ENCODE measurements at regions not wholly inside any gene's neighbourhood (a gene's known extent, or its start where the extent isn't known, plus 50 kb on each side); places are given as distances from the start of the nearest gene placed in this dataset.

DNA sequence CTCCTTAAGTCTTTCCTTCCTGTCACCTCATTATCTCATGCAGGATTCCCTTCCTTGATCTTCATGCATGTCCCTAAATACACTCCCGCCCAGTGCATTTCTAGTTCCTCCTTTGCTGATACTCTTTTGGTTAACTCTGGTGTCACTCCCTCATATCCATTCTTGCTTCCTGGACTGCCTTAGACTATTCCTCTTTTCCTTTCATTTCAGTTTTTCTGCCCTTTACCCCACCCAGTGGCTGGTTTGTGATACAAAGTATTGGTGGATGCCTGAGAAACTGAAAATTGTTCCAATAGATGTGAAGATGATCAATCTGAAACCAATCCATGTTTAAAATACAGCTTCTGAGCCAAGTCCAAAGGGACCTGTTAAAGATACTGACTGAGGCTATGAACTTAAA, 553.8 kb upstream of the CAMK1G start:
- no peak for DNase-seq (ENCODE audit: low read depth)

DNA sequence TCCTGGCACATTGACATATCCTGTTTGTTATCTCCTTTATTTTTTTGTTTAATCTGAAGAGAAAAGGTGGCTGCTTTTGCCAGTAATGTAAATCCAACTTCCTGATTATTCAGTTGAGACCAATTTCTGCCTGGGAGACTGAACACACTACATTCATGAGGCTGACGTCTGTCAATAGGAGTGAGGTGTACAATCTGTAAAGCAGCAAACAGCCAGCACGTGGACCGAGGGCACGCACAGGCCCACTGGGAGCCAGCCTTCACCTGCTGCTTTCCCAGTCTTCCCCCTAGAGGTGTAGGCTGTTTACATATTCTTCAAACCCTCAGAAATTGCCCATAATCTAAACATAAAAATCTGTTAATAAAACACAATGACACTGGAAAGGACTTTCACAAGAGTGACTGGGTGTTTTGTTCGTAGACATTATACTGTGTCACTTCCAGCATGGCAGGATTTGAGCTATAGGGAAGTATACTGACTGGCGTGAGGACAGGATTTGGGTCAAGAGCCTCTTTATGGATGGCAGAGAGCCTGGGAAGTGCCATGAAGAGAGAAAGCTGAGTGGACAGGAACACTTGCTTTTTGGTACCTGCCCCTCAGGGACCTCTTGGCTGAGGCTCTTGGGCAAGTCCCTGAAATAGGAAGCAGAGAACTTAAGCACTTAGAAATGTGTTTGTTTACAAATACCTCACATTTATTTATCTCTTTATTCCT, 552.9 kb upstream of the CAMK1G start:
- no peak for DNase-seq (ENCODE audit: low read depth)

DNA sequence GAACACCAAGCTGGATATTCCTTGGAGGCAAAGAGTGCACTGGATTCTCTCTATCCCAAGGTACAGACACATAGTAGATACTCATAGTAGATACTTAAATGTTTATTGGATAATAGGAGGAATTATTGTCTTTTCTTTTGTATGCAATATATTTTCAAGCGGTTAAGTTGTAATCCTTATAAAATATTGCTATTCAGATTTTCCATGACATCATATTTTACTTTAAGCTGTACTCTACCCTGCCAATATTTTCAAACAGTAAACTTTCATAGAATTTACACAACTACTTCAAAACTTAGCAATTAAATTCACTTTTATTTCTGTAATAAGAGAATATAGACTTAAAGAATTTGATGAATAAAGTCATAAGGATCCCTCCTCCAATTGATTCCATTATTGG, 546.5 kb upstream of the CAMK1G start:
- DNase-seq (ENCODE audit: low read depth): no peak

DNA sequence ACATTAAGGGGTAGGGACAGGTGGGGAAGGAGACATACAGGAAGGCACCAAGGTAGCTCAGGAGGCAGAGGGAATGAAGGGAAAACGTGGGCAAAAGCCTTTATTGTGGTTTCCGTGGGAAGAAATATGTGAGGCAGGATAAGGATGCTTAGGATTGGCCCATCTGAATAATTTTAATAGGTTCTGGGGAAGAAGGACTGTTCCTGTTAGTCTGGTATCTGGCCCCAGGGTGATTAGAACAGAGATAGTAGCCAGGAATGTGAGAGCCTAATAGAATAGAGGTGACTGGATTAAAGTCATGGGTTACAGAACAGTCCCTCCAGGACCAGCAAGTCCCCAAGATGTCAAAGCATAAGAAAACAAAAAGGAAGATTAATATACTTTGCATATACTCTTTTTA, 545.2 kb upstream of the CAMK1G start:
- no peak for DNase-seq (ENCODE audit: low read depth)

DNA sequence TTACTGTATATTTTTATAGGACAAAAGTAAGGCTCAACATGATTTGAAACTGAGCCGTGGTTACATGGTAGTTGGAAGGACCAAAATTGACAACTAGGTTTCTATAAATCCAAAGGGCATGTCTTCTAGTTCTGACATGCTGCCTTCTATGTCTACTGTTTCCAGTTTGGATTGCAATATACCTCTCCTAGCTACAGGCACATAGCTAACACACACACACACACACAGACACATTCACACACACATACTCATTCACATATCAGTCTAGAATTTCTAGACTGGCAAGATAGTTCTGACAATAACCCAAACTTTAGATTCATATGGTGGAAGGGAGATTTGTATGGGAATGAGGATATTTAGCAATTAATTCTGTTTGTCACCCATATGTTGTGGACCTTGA, 544.8 kb upstream of the CAMK1G start:
- DNase-seq (ENCODE audit: low read depth): no peak

DNA sequence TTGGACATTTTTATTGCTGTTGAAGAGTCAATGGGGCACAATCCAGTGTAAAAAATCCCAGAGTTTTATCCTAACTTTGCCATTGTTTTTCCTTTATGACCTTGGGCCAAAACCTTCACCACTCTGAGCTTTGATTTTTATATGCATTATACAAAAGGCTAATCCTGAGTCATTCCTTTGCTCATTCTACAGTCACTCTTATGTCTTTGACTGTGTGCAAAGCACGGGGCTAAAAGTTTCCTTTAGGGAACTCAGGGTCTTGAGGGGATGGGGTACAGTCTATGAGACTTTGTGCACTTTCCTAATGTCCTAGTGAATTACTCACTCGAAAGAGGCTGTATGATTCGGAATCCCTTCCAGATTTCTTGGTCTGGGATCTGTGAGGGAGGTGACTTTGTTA, 543.2 kb upstream of the CAMK1G start:
- DNase-seq (ENCODE audit: low read depth): no peak

DNA sequence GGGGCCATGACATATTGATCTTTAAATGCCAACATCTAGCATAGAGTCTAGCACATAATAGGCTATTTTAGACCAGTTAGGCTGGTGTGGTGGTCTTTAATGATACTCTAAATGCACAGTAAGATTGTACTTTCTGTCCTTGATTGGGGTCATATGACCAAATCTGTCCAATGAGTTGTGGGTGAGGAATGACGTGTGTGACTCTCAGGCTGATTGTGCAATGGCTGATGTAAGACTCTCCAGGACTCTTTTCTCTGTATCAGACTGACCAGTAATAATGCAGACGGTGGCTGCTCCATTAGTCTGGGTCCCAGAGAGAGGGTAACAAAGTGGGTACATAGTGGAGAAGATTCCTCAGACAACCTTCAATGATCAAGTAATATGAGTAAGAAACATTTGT, 541.6 kb upstream of the CAMK1G start:
- no peak for DNase-seq (ENCODE audit: low read depth)

DNA sequence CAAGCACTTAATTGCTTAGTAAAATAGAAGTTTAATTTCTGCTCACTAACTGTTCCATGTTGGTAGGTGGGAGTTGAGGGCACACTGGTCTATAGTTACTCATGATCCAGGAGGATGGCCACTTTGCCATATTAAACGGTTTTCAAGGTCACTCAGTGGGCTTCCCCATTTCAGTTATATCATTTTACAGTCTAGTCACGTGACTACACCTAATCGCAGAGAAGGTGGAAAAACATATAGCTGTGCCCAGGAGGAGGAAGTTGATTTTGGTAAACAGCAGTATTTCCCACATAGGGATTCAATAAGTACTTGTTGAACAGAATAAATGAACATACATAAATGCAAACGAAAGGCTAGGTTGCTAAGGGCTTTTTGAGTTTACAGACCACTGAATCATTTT, 541.1 kb upstream of the CAMK1G start:
- no peak for DNase-seq (ENCODE audit: low read depth)

DNA sequence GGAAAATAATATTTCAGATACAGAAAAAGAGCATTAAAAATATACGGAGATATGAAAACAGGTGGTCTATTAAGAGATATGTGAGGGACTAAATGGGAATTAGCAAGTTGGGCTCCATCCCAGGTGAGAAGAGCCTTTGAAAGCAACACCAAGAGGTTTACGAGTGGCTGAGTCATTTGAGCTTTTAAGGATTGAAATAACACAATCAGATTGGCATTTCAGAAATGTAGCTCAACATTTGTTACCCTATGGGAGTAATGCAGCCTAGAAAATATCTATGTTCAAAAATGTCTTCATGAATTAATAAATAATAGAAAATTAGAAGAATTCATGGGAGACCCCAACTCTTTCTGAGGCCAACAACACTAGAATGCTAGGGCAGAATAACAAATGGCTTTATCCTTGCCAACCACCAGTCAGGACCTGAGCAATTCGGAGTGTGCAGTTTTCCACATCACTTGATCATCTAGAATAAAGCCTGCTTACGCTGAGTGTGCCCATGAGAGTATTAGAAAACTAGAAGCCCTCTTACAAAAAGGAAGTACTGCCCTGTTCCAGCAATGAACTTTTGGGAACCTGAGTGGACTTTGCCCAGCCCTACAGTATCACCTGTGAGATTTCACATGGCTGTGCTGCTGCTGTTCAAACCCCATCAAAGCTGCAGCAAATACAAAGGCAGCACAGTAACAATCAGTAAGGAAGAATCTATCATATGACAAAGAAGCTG, 538.0 kb upstream of the CAMK1G start:
- no peak for DNase-seq (ENCODE audit: low read depth)

DNA sequence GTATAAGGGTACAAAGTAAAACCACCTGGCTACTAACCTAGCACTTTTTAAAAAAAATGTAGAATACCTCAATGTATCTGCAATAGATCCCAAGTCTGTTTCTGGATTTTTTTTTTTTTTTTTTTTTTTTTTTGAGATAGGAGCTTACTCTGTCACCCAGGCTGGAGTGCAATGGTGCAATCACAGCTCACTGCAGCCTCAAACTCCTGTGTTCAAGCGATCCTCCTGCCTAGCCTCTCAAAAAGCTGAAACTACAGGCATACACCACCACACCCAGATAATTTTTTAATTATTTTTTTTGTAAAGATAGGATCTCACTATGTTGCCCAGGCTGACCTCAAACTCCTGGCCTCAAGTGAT, 537.5 kb upstream of the CAMK1G start:
- no peak for DNase-seq (ENCODE audit: low read depth)

DNA sequence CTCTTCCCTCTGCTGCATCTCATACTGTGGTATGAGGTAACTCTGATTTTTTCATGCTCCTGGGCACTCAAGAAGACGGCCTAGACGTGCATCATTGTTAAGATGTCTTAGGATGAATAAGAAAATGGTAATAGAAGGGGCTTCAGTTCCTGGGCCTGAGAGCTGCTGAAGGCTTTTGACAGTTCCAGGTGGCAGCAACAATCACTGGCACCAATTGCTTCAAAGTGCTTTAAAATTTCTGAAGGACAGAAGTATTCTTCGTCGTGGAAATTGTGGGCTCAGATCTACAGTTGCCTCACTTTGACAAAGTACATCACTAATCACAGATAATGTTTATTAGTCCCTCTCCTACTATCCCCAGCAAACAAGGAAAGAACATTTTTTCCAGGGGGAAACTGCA, 536.6 kb upstream of the CAMK1G start:
- DNase-seq (ENCODE audit: low read depth): no peak

DNA sequence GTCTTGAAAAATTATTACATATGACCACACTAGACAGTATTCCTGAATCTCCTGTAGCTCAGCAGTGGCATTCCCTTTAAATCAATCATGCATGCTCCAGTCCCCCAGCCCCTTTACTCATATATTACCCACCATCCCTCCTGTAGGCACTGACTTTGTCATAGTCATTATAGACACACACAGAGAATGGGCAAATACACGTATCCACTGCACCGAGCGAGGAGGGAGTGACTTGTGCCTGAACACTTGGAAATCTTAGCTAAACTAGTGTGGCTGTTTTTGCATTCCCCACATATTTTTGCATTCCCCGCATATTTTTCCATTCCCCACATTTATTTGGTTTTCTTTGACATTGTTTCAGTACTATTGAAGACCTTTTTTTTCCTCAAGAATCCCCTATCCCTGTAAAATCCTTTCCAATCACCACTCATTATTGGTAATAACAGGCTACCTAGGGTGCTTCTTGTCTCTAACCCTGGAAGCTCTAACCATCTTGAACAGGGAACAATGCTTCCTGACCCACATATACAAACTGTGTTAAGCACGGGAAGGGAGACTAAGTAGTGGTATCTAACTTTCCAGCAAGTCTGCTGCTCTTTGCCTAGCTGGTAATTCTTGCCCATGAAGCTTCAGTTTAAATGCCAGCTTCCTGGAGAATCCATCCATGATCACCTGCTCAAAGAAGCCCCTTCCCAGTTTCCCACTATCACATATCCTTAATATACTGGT, 534.4 kb upstream of the CAMK1G start:
- no peak for DNase-seq (ENCODE audit: low read depth)

DNA sequence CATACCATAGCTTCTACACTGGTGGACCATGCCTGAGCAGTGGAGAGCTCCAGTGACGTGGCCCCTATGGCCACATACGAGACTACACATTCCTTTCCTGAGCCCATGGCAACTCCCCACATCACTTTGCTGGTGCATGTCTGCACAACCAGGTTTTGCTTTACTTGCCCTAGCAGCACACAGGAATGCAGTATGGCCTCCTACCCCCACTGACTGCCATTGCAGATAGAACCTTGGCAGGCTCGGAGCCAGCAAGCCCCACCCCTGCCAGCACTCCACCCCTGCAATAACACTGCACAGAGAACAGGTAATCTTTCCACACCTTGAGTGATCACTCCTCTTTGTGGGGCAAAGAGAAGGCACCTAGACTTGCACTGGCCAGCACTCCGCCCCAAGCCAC, 531.9 kb upstream of the CAMK1G start:
- DNase-seq (ENCODE audit: low read depth): no peak

DNA sequence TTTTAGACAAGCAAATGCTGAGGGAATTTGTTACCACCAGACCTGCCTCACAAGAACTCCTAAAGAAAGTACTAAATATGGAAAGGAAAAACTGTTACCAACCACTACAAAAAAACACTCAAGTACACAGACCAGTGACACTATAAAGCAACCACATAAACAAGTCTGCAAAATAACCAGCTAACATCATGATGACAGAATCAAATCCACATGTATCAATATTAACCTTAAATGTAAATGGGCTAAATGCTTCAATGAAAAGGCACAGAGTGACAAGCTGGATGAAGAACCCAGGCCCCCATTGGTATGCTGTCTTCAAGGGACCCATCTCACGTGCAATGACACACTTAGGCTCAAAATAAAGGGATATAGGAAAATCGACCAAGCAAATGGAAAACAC, 529.9 kb upstream of the CAMK1G start:
- no peak for DNase-seq (ENCODE audit: low read depth)

DNA sequence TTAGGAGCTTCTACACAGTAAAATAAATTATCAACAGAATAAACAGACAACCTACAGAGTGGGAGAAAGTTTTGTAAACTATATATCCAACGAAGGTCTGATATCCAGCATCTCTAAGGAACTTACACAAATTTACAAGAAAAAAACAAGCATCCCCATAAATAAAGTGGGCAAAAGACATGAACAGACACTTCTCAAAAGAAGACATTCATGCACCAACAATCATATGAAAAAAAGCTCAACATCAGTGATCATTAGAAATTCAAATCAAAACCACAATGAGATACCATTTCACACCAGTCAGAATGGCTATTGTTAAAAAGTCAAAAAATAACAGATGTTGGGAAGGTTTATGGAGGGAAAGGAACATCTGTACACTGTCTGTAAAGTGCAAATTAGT, 526.4 kb upstream of the CAMK1G start:
- no peak for DNase-seq (ENCODE audit: low read depth)

DNA sequence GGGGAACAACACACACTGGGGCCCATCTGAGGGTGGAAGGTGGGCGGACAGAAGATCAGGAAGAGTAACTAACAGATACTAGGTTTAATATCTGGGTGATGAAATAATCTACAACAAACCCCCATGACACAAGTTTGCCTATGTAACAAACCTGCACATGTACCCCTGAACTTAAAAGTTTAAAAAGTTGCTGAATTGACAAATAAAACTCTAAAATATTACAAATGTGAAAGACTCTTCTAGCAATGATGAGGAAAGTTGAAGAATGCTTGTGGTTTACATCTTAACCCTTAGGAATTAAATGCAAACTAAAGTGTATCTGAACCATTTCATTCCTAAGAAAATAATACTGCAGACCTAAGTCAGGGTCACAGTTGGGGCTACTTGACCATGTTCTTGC, 525.6 kb upstream of the CAMK1G start:
- no peak for DNase-seq (ENCODE audit: low read depth)

DNA sequence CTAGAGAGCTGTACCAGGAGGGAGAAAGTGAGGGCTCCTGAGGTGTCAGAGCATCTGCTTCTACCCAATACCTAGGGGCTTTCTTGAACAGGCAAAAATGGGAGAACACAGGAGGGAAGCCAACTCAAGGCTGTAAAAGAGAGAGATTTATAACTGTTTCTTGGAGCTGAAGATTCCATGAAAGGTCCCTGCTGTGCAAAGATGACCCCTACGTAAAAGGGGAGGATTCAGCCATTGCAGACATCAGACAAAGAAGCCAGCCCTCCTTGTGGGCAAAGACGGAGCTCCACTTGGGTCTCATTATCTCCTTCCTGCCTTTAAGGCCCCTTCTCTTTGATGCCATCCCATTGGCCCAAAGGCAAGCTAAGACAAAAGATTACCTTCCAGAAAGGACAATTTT, 524.1 kb upstream of the CAMK1G start:
- no peak for DNase-seq (ENCODE audit: low read depth)

DNA sequence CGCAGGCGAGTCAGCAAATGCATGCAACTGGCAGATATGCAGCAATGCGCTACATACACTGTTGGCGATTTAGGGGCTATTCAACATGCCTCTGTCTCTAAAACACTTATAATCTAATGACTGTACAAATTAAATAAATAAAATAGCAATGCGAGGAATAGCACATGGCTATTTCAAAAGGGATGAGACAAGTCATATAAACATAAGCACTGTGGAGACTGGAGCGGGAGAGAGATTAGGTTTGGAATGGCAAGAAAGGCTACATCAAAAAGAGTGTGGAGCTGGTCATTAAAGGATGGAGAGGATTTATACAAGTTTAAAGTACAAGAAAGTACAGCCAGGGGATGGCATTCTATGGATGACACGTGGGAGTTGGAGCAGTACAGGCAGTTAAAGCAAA, 523.5 kb upstream of the CAMK1G start:
- DNase-seq (ENCODE audit: low read depth): no peak

DNA sequence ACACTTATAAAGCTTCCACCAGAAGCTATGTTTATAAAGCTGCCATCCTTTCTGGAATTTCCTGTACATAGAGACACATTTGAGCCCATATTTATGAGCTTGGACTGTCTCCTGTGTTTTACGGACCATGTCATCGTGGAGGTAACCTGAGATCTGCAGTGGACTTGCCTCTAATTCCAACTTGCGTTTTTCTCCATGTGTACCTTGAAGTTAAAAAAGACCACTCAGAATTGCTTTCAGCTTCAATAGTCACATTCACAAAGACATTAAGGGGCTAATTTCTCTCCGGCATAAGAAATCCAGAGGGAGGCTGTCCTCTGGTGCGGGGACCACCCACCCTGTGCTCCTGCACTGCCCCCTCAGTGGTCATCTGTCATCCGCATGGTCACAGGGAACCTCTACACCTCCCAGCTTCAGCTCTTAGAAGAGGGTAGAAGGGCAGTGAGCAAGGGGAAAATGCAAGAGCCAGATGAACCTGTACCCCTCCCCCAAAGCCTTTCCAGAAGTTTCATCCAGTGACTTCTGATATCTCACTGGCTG, 521.4 kb upstream of the CAMK1G start:
- no peak for DNase-seq (ENCODE audit: low read depth)

DNA sequence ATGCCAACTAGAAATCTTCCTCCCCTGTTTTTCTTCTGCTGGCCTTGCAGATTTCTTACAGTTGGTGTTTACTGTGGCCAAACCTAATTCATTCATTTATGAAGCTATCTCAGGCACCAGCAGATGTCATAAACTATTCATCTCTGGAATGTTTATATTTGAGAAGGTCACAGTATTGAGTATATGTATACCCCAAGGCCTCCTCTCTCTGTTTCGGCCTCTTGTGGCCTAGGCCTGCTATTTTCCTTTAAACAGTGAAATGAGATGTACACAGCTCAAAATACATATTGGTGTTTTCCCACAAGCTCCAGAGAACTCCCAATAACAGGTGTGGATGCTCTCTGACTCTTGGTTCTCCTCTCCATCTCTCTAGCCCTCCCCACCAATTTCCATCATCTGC, 520.7 kb upstream of the CAMK1G start:
- no peak for DNase-seq (ENCODE audit: low read depth)

DNA sequence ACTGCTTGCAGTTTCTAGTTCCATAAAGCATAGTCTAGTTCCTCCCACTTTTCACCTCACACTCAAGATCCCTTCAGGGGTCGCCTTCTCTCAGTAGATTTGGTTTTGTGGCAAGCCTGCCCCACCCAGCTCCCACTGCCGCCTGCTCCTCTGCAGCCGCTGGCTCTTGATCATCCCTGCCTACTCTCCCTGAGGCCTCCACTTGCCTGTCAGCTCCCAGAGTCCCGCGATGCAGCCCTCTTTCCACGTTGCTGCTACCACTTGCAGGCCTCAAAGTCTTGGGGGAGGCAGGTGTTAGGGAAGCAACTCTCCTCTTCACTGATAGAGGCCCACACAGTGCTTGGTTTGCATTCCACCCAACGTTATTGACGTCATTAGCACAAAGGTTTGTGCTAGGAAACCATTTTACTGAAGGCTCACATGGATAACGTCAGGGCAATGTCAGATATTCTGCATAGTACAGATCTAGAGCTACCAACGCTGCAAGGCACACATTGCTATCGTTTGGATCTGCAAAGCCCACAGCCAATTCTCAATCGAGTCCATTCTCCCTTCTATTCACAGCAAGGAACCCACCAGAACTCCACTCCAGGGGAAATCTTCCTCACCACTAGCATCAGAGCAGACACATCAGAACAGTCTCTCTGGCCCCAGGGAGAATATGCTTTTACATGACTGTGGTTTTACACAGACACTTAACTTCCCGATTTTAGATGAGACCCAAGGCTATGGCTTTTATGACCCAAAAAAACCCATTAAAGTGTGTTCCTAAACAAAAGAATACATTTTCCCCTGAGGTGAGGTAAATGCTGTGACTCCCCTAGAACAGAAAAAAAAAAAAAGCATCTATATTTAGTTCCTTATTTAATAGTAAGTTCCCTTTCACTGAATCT, 519.5 kb upstream of the CAMK1G start:
- DNase-seq (ENCODE audit: low read depth): no peak
